OCI-LY1 (cell line): ENCODE measurements at regions not wholly inside any gene's neighbourhood (a gene's known extent, or its start where the extent isn't known, plus 50 kb on each side); places are given as distances from the start of the nearest gene placed in this dataset.

Experiments
- H2AFZ ChIP-seq: fragments of 200-600 bp; sonication (generic), shearing (Covaris generic); 2 replicates; pipeline ENCODE4 v1.6.0; 2014; ENCODE audit warnings: antibody characterized with exemption, mild to moderate bottlenecking, low read length
- H3F3A ChIP-seq: fragments of 200-600 bp; sonication (generic), shearing (Covaris generic); 2 replicates; pipeline ENCODE4 v1.6.0; 2014; ENCODE audit warnings: mild to moderate bottlenecking, antibody characterized with exemption, low read length, moderate library complexity; ENCODE audit not compliant: insufficient read depth
- H3K27ac ChIP-seq: fragments of 200-600 bp; sonication (generic); 2 replicates; pipeline ENCODE4 v1.5.1; 2014; ENCODE audit warnings: low read length, mixed run types, mild to moderate bottlenecking, low read depth; ENCODE audit not compliant: poor library complexity, severe bottlenecking
- H3K27me3 ChIP-seq: fragments of 200-600 bp; sonication (generic); 2 replicates; pipeline ENCODE4 v1.6.0; 2014; ENCODE audit warnings: antibody characterized with exemption, mild to moderate bottlenecking, low read length, moderate library complexity; ENCODE audit not compliant: insufficient read depth
- H3K36me3 ChIP-seq: fragments of 200-600 bp; sonication (generic); 2 replicates; pipeline ENCODE4 v1.6.1; 2014; ENCODE audit warnings: mild to moderate bottlenecking, antibody characterized with exemption, low read length, moderate library complexity, mixed read lengths; ENCODE audit not compliant: insufficient read depth
- H3K4me1 ChIP-seq: fragments of 200-600 bp; sonication (generic); 2 replicates; pipeline ENCODE4 v1.5.1; 2014; ENCODE audit warnings: mild to moderate bottlenecking, low read length, moderate library complexity; ENCODE audit not compliant: insufficient read depth, severe bottlenecking
- H3K4me2 ChIP-seq: fragments of 200-600 bp; sonication (generic), shearing (Covaris generic); 2 replicates; pipeline ENCODE4 v1.6.1; 2014; ENCODE audit warnings: low read length
- H3K4me3 ChIP-seq: fragments of 200-600 bp; sonication (generic); 2 replicates; pipeline ENCODE4 v1.5.1; 2014; ENCODE audit warnings: low read length, low read depth, mild to moderate bottlenecking, mixed read lengths; ENCODE audit not compliant: poor library complexity, severe bottlenecking
- H3K79me2 ChIP-seq: fragments of 200-600 bp; shearing (Covaris generic); 2 replicates; pipeline ENCODE4 v1.6.1; 2016; ENCODE audit warnings: mixed run types, low read length, mixed read lengths; ENCODE audit not compliant: insufficient read depth
- H3K9ac ChIP-seq: fragments of 200-600 bp; sonication (generic), shearing (Covaris generic); 2 replicates; pipeline ENCODE4 v1.6.1; 2014; ENCODE audit warnings: mild to moderate bottlenecking, low read length, mixed read lengths
- H3K9me2 ChIP-seq: fragments of 200-600 bp; sonication (generic), shearing (Covaris generic); 2 replicates; pipeline ENCODE4 v1.6.1; 2014; ENCODE audit warnings: low read depth, mild to moderate bottlenecking, low read length, mixed read lengths
- H3K9me3 ChIP-seq: fragments of 200-600 bp; shearing (Covaris generic); 2 replicates; pipeline ENCODE4 v1.6.1; 2014; ENCODE audit warnings: low read length, mixed read lengths
- H4K20me1 ChIP-seq: fragments of 200-600 bp; sonication (generic), shearing (Covaris generic); 2 replicates; pipeline ENCODE4 v1.6.0; 2016; ENCODE audit warnings: mild to moderate bottlenecking, low read length; ENCODE audit not compliant: insufficient read depth
- CTCF ChIP-seq: fragments of 200-600 bp; sonication (generic), shearing (Covaris generic); IDR thresholded peaks from 2 replicates; pipeline ENCODE4 v1.5.1; 2017; ENCODE audit warnings: mild to moderate bottlenecking, antibody characterized with exemption, low read length, moderate library complexity, mixed read lengths
- EZH2 ChIP-seq: fragments of 200-600 bp; sonication (generic), shearing (Covaris generic); IDR thresholded peaks from 2 replicates; pipeline ENCODE4 v1.8.0; 2017; ENCODE audit warnings: borderline replicate concordance, mixed run types, mild to moderate bottlenecking, antibody characterized with exemption, low read length, moderate library complexity, mixed read lengths

GRCh38 chr6:43981363-43981990 is 145.8 kb downstream of the MRPL14 start:
- TF ChIP-seq EZH2, result no peak
- Histone ChIP-seq H2AFZ (no peak overlapping the region), H3K27ac (no peak overlapping the region)

GRCh38 chr6:43980004-43980795 is 147.1 kb downstream of the MRPL14 start:
- H3K9ac ChIP-seq, result no peak overlapping the region
- no peaks in the 10 kb centered on the region for H3F3A ChIP-seq

More at GRCh38 chr6:43981363-43981990, 145.8 kb downstream of the MRPL14 start:
- no peak overlapping the region for H3K4me3 ChIP-seq
- H3K9me2 ChIP-seq, result no peaks in the 10 kb centered on the region
- H3F3A ChIP-seq, result no peaks in the 10 kb centered on the region
- no peaks in the 10 kb centered on the region for H3K27me3 ChIP-seq
- H3K4me1 ChIP-seq, result no peaks in the 10 kb centered on the region
- H3K4me2 ChIP-seq, result no peak overlapping the region
- no peaks in the 10 kb centered on the region for H3K36me3 ChIP-seq
- H4K20me1 ChIP-seq, result no peaks in the 10 kb centered on the region
- no peak overlapping the region for H3K9ac ChIP-seq
- no peaks in the 10 kb centered on the region for H3K79me2 ChIP-seq
- no peaks in the 10 kb centered on the region for H3K9me3 ChIP-seq

GRCh38 chr6:43979525-43979924 is 147.7 kb downstream of the MRPL14 start:
- H3K9me2 ChIP-seq, result no peaks in the 10 kb centered on the region
- H3F3A ChIP-seq, result no peaks in the 10 kb centered on the region
- H3K79me2 ChIP-seq, result no peaks in the 10 kb centered on the region
- H3K9me3 ChIP-seq, result no peaks in the 10 kb centered on the region
- H4K20me1 ChIP-seq, result no peaks in the 10 kb centered on the region
- H2AFZ ChIP-seq, result no peak overlapping the region
- no peak overlapping the region for H3K4me3 ChIP-seq
- TF ChIP-seq CTCF (no peak), EZH2 (no peak)
- H3K27me3 ChIP-seq, result no peaks in the 10 kb centered on the region
- no peak overlapping the region for H3K9ac ChIP-seq
- H3K4me1 ChIP-seq, result no peaks in the 10 kb centered on the region
- H3K36me3 ChIP-seq, result no peaks in the 10 kb centered on the region
- H3K27ac ChIP-seq, result no peak overlapping the region
- H3K4me2 ChIP-seq, result no peak overlapping the region

More at GRCh38 chr6:43980004-43980795, 147.1 kb downstream of the MRPL14 start:
- no peaks in the 10 kb centered on the region for H3K27me3 ChIP-seq
- H3K4me1 ChIP-seq, result no peaks in the 10 kb centered on the region
- H3K79me2 ChIP-seq, result no peaks in the 10 kb centered on the region
- H3K27ac ChIP-seq, result no peak overlapping the region
- H4K20me1 ChIP-seq, result no peaks in the 10 kb centered on the region
- H3K9me3 ChIP-seq, result no peaks in the 10 kb centered on the region
- TF ChIP-seq CTCF (no peak), EZH2 (no peak)
- H3K9me2 ChIP-seq, result no peaks in the 10 kb centered on the region
- H3K4me3 ChIP-seq, result no peak overlapping the region
- no peaks in the 10 kb centered on the region for H3K36me3 ChIP-seq
- no peak overlapping the region for H2AFZ ChIP-seq
- H3K4me2 ChIP-seq, result no peak overlapping the region
